Activated T-cell treated with anti-CD3 and anti-CD28 coated beads, Interleukin-2, amount 50 U/mL, for 24 hours (primary cell): ENCODE measurements at regions not wholly inside any gene's neighbourhood (a gene's known extent, or its start where the extent isn't known, plus 50 kb on each side); places are given as distances from the start of the nearest gene placed in this dataset.

Experiments used
- DNase-seq: peaks from one replicate; pipeline ENCODE4 v3.0.0-alpha.2; 2020
- H3K27ac Mint-ChIP-seq: 2 replicates; pipeline ENCODE4 v1.8.0; 2020; ENCODE audit warnings: mild to moderate bottlenecking, mixed read lengths
- H3K27me3 Mint-ChIP-seq: 2 replicates; pipeline ENCODE4 v1.8.0; 2020; ENCODE audit warnings: mixed read lengths
- H3K36me3 Mint-ChIP-seq: 2 replicates; pipeline ENCODE4 v1.8.0; 2020; ENCODE audit warnings: low read depth, mixed read lengths
- H3K4me1 Mint-ChIP-seq: 2 replicates; pipeline ENCODE4 v1.8.0; 2020; ENCODE audit warnings: low read depth, mixed read lengths
- H3K4me3 Mint-ChIP-seq: 2 replicates; pipeline ENCODE4 v1.8.0; 2020; ENCODE audit warnings: mild to moderate bottlenecking, moderate library complexity, mixed read lengths
- H3K9me3 Mint-ChIP-seq: 2 replicates; pipeline ENCODE4 v1.8.0; 2020; ENCODE audit warnings: mixed read lengths

- H3K4me3 Mint-ChIP-seq = no peak overlapping the region
- DNase-seq = no peak
- H3K4me1 Mint-ChIP-seq = no peaks in the 10 kb centered on the region
- H3K36me3 Mint-ChIP-seq = no peaks in the 10 kb centered on the region
- H3K27me3 Mint-ChIP-seq = no peaks in the 10 kb centered on the region
- peaks cover 14% of the 10 kb centered on the region for H3K9me3 Mint-ChIP-seq
- H3K27ac Mint-ChIP-seq = no peak overlapping the region
Observed at GRCh38 chr4:160257318-160257717, 1154.4 kb downstream of the RAPGEF2 start.

- Mint-ChIP-seq H3K9me3 (peaks cover 3% of the 10 kb centered on the region), H3K27ac (no peak overlapping the region), H3K27me3 (no peaks in the 10 kb centered on the region), H3K4me3 (no peak overlapping the region), H3K4me1 (no peaks in the 10 kb centered on the region), H3K36me3 (no peaks in the 10 kb centered on the region)
- no peak for DNase-seq
Observed at GRCh38 chr4:160265014-160265413, 1162.1 kb downstream of the RAPGEF2 start.

GRCh38 chr4:160265836-160266235, 1163.0 kb downstream of the RAPGEF2 start:
- H3K36me3 Mint-ChIP-seq = no peaks in the 10 kb centered on the region
- H3K9me3 Mint-ChIP-seq = peaks cover 4% of the 10 kb centered on the region
- no peaks in the 10 kb centered on the region for H3K4me1 Mint-ChIP-seq
- no peaks in the 10 kb centered on the region for H3K27me3 Mint-ChIP-seq
- DNase-seq = no peak
- no peak overlapping the region for H3K4me3 Mint-ChIP-seq
- no peak overlapping the region for H3K27ac Mint-ChIP-seq

GRCh38 chr4:160276785-160277325, 1174.0 kb downstream of the RAPGEF2 start:
- Mint-ChIP-seq H3K36me3 (no peaks in the 10 kb centered on the region), H3K4me3 (no peak overlapping the region), H3K9me3 (peaks cover 41% of the 10 kb centered on the region), H3K27ac (no peak overlapping the region), H3K4me1 (no peaks in the 10 kb centered on the region), H3K27me3 (no peaks in the 10 kb centered on the region)
- no peak for DNase-seq

GRCh38 chr4:160283081-160283480, 1180.2 kb downstream of the RAPGEF2 start:
- Mint-ChIP-seq H3K4me3 (no peak overlapping the region), H3K27ac (no peak overlapping the region), H3K27me3 (no peaks in the 10 kb centered on the region), H3K9me3 (peaks cover 31% of the 10 kb centered on the region), H3K4me1 (no peaks in the 10 kb centered on the region), H3K36me3 (no peaks in the 10 kb centered on the region)
- no peak for DNase-seq

GRCh38 chr4:160284516-160284915, 1181.6 kb downstream of the RAPGEF2 start:
- peaks cover 27% of the 10 kb centered on the region for H3K9me3 Mint-ChIP-seq
- H3K4me1 Mint-ChIP-seq = no peaks in the 10 kb centered on the region
- no peak overlapping the region for H3K27ac Mint-ChIP-seq

GRCh38 chr4:160286051-160286450, 1183.2 kb downstream of the RAPGEF2 start:
- H3K4me1 Mint-ChIP-seq = no peaks in the 10 kb centered on the region
- H3K27ac Mint-ChIP-seq = no peak overlapping the region
- H3K9me3 Mint-ChIP-seq = peaks cover 17% of the 10 kb centered on the region
- H3K4me3 Mint-ChIP-seq = no peak overlapping the region
- no peaks in the 10 kb centered on the region for H3K36me3 Mint-ChIP-seq
- no peak for DNase-seq
- H3K27me3 Mint-ChIP-seq = no peaks in the 10 kb centered on the region

More at GRCh38 chr4:160284516-160284915, 1181.6 kb downstream of the RAPGEF2 start:
- H3K27me3 Mint-ChIP-seq = no peaks in the 10 kb centered on the region
- no peak overlapping the region for H3K4me3 Mint-ChIP-seq
- DNase-seq = no peak
- H3K36me3 Mint-ChIP-seq = no peaks in the 10 kb centered on the region

GRCh38 chr4:160296476-160296875, 1193.6 kb downstream of the RAPGEF2 start:
- no peak for DNase-seq
- Mint-ChIP-seq H3K4me3 (no peak overlapping the region), H3K27ac (no peak overlapping the region), H3K36me3 (no peaks in the 10 kb centered on the region), H3K4me1 (no peaks in the 10 kb centered on the region), H3K27me3 (no peaks in the 10 kb centered on the region), H3K9me3 (peaks cover 2% of the 10 kb centered on the region)

GRCh38 chr4:160299177-160299576, 1196.3 kb downstream of the RAPGEF2 start:
- H3K27ac Mint-ChIP-seq = no peak overlapping the region
- no peak for DNase-seq
- H3K36me3 Mint-ChIP-seq = no peaks in the 10 kb centered on the region
- no peaks in the 10 kb centered on the region for H3K9me3 Mint-ChIP-seq
- no peak overlapping the region for H3K4me3 Mint-ChIP-seq
- no peaks in the 10 kb centered on the region for H3K4me1 Mint-ChIP-seq
- no peaks in the 10 kb centered on the region for H3K27me3 Mint-ChIP-seq

- no peak for DNase-seq
- Mint-ChIP-seq H3K27me3 (no peaks in the 10 kb centered on the region), H3K4me1 (no peaks in the 10 kb centered on the region), H3K27ac (no peak overlapping the region), H3K36me3 (no peaks in the 10 kb centered on the region), H3K9me3 (no peaks in the 10 kb centered on the region), H3K4me3 (no peak overlapping the region)
Observed at GRCh38 chr4:160299608-160300007, 1196.7 kb downstream of the RAPGEF2 start.

- no peak for DNase-seq
- H3K27ac Mint-ChIP-seq = no peak overlapping the region
- no peak overlapping the region for H3K4me3 Mint-ChIP-seq
- no peaks in the 10 kb centered on the region for H3K27me3 Mint-ChIP-seq
- no peaks in the 10 kb centered on the region for H3K4me1 Mint-ChIP-seq
- H3K9me3 Mint-ChIP-seq = peaks cover 10% of the 10 kb centered on the region
- no peaks in the 10 kb centered on the region for H3K36me3 Mint-ChIP-seq
Observed at GRCh38 chr4:160316036-160316435, 1213.2 kb downstream of the RAPGEF2 start.

GRCh38 chr4:160318567-160319220, 1215.8 kb downstream of the RAPGEF2 start:
- Mint-ChIP-seq H3K9me3 (peaks cover 4% of the 10 kb centered on the region), H3K4me3 (no peak overlapping the region), H3K36me3 (no peaks in the 10 kb centered on the region), H3K27me3 (no peaks in the 10 kb centered on the region), H3K27ac (no peak overlapping the region), H3K4me1 (no peaks in the 10 kb centered on the region)
- DNase-seq = no peak

GRCh38 chr4:160319221-160319867, 1216.5 kb downstream of the RAPGEF2 start:
- H3K36me3 Mint-ChIP-seq = no peaks in the 10 kb centered on the region
- DNase-seq = no peak

GRCh38 chr4:160319868-160320260, 1217.0 kb downstream of the RAPGEF2 start:
- Mint-ChIP-seq H3K36me3 (no peaks in the 10 kb centered on the region), H3K4me3 (no peak overlapping the region), H3K9me3 (peaks cover 4% of the 10 kb centered on the region), H3K4me1 (no peaks in the 10 kb centered on the region), H3K27me3 (no peaks in the 10 kb centered on the region), H3K27ac (no peak overlapping the region)
- no peak for DNase-seq

More at GRCh38 chr4:160319221-160319867, 1216.5 kb downstream of the RAPGEF2 start:
- H3K27ac Mint-ChIP-seq = no peak overlapping the region
- H3K4me3 Mint-ChIP-seq = no peak overlapping the region
- peaks cover 4% of the 10 kb centered on the region for H3K9me3 Mint-ChIP-seq
- H3K4me1 Mint-ChIP-seq = no peaks in the 10 kb centered on the region
- H3K27me3 Mint-ChIP-seq = no peaks in the 10 kb centered on the region

GRCh38 chr4:160326110-160326509, 1223.2 kb downstream of the RAPGEF2 start:
- no peak overlapping the region for H3K27ac Mint-ChIP-seq
- H3K4me3 Mint-ChIP-seq = no peak overlapping the region

More at GRCh38 chr4:160326110-160326509, 1223.2 kb downstream of the RAPGEF2 start:
- DNase-seq = no peak
- Mint-ChIP-seq H3K27me3 (no peaks in the 10 kb centered on the region), H3K4me1 (no peaks in the 10 kb centered on the region), H3K9me3 (no peaks in the 10 kb centered on the region), H3K36me3 (no peaks in the 10 kb centered on the region)
